ENCODE measurements at regions not wholly inside any gene's neighbourhood (a gene's known extent, or its start where the extent isn't known, plus 50 kb on each side); places are given as distances from the start of the nearest gene placed in this dataset.

DNA sequence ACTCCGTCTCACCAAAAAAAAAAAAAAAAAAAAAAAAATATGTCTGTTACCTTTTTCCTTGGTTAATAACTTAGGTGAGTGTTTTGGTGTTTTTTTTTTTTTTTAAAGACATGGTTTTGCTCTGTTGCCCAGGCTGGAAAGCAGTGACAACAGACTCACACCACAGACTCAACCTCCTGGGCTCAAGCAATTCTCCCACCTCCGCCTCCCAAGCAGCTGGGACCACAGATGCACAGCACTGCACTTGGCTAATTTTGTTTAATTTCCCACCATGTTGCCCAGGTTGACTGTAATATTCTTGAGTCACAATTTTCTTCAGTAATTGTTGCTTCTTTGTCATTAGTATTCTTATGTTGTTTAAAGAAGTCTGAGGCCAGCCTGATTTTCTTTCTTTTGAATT is 149.2 kb upstream of the SYT6 start:
- no peak overlapping the region for H2BK20ac ChIP-seq (ENCODE audit: low read depth, low read length, poor library complexity, severe bottlenecking)
- H3K9me3 Mint-ChIP-seq, result peaks cover 22 to 27% of the 10 kb centered on the region in 2 experiments
- H3K27ac Mint-ChIP-seq, result no peak overlapping the region
- no peaks in the 10 kb centered on the region for H3K79me1 ChIP-seq (ENCODE audit: insufficient read depth, low read depth, low read length, poor library complexity, severe bottlenecking)
- no peaks in the 10 kb centered on the region for H4K20me1 ChIP-seq (ENCODE audit: control insufficient read depth, insufficient read depth, insufficient read length)
- no CpG with 5 or more reads among the region's 2 CpGs for WGBS (ENCODE audit: extremely low coverage, insufficient read length, low lambda C conversion rate)
- no peak overlapping the region for H3T11ph ChIP-seq (ENCODE audit: low read length)
- H3K18ac ChIP-seq (ENCODE audit: insufficient read length, low read depth, low read length), result no peak overlapping the region
- no peak overlapping the region for H2BK15ac ChIP-seq (ENCODE audit: low read depth, low read length)
- no peaks in the 10 kb centered on the region for H3K9me3 ChIP-seq (ENCODE audit: control insufficient read depth, low read depth, low read length)
- H4K5ac ChIP-seq (ENCODE audit: insufficient read length, low read depth, low read length), result no peak overlapping the region
- no peaks in the 10 kb centered on the region for H3K27me3 ChIP-seq (ENCODE audit: insufficient read depth, low read length)
- no peak overlapping the region for H3K4me3 Mint-ChIP-seq
- H2BK5ac ChIP-seq (ENCODE audit: insufficient read length, low read length), result no peak overlapping the region
- no peak overlapping the region for H4K91ac ChIP-seq (ENCODE audit: insufficient read length, low read depth, low read length)
- H3K4me2 ChIP-seq (ENCODE audit: insufficient read depth, insufficient read length, low read length), result no peak overlapping the region
- no peaks in the 10 kb centered on the region for H3K4me1 ChIP-seq (ENCODE audit: insufficient read depth, low read length)
- no peak overlapping the region for H4K8ac ChIP-seq (replicated peaks; ENCODE audit: insufficient read length, low read depth, low read length)
- no peak overlapping the region for H2BK12ac ChIP-seq (ENCODE audit: insufficient read length, low read depth, low read length)
- no peak overlapping the region for H3K4ac ChIP-seq (ENCODE audit: low read depth, low read length)
- no peak overlapping the region for H3K27ac ChIP-seq (ENCODE audit: insufficient read length, low read depth, low read length)
- no peak overlapping the region for H3K23ac ChIP-seq (ENCODE audit: insufficient read length, low read depth, low read length)
- H3K4me1 Mint-ChIP-seq, result no peaks in the 10 kb centered on the region
- H3K14ac ChIP-seq (ENCODE audit: insufficient read depth, low read length), result no peak overlapping the region
- no peak overlapping the region for H3K56ac ChIP-seq (ENCODE audit: insufficient read length, low read depth, low read length)
- H2BK120ac ChIP-seq (ENCODE audit: low read depth, low read length, poor library complexity, severe bottlenecking), result no peak overlapping the region
- H3K36me3 Mint-ChIP-seq (ENCODE audit: insufficient read depth in 1 of 3, low read depth in 3 of 3), result peaks cover 5 to 28% (median 8%) of the 10 kb centered on the region in 3 experiments; a peak in 6 of 7 replicates
- no peak for DNase-seq
- H2AFZ ChIP-seq (ENCODE audit: low read length), result no peak overlapping the region
- no peaks in the 10 kb centered on the region for H3K23me2 ChIP-seq (ENCODE audit: insufficient read length, low read depth, low read length, poor library complexity, severe bottlenecking)
- no peak overlapping the region for H2AK5ac ChIP-seq (ENCODE audit: insufficient read length, low read length)
- TF ChIP-seq, protein P1, sequence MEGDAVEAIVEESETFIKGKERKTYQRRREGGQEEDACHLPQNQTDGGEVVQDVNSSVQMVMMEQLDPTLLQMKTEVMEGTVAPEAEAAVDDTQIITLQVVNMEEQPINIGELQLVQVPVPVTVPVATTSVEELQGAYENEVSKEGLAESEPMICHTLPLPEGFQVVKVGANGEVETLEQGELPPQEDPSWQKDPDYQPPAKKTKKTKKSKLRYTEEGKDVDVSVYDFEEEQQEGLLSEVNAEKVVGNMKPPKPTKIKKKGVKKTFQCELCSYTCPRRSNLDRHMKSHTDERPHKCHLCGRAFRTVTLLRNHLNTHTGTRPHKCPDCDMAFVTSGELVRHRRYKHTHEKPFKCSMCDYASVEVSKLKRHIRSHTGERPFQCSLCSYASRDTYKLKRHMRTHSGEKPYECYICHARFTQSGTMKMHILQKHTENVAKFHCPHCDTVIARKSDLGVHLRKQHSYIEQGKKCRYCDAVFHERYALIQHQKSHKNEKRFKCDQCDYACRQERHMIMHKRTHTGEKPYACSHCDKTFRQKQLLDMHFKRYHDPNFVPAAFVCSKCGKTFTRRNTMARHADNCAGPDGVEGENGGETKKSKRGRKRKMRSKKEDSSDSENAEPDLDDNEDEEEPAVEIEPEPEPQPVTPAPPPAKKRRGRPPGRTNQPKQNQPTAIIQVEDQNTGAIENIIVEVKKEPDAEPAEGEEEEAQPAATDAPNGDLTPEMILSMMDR (conservative IDR thresholded peaks at IDR 0.05), result no peak
- H3K27me3 Mint-ChIP-seq (ENCODE audit: low read depth), result peaks cover 26% of the 10 kb centered on the region
- no peak overlapping the region for H3K9ac ChIP-seq (ENCODE audit: extremely low read depth, insufficient read length, low read length)
- peaks cover 2% of the 10 kb centered on the region; the same call in 1 of the 2 replicates for H3K79me2 ChIP-seq (ENCODE audit: insufficient read depth, low read length)
